A549 (cell line): ENCODE measurements at regions not wholly inside any gene's neighbourhood (a gene's known extent, or its start where the extent isn't known, plus 50 kb on each side); places are given as distances from the start of the nearest gene placed in this dataset.

ENCODE experiments used
- ATAC-seq, 2 experiments: fragments of 200-7000 bp in 1 of 2; fragments of >200 bp in 1 of 2; cut with Nextera tagmentation in 1 of 2; cut with Tn5 transposase in 1 of 2; 3 replicates each; pipeline versions ENCODE4 v1.8.0 to v1.9.1; 2018 to 2020; ENCODE audit warnings: mild to moderate bottlenecking in 1 of 2, moderate library complexity in 1 of 2
- CTCF ChIA-PET: fragments of 300-600 bp; sonication (Branson Sonifier 250); formaldehyde crosslinking; extraction: SDS; loops from one replicate; lab custom pipeline; 2021; ENCODE audit warnings: antibody characterized with exemption, inconsistent platforms; lab: Yijun Ruan, JAX
- POLR2A ChIA-PET: fragments of 350-600 bp; formaldehyde crosslinking; extraction: SDS; loops from one replicate; lab custom pipeline; 2021; ENCODE audit warnings: antibody characterized with exemption, inconsistent platforms; lab: Yijun Ruan, JAX
- DNase-seq, 2 experiments: peaks; one replicate each; pipeline versions ENCODE4 v3.0.0 to v3.0.0-alpha.2; 2011 to 2016; ENCODE audit warnings: low read depth in 1 of 2, low spot score in 1 of 2
- FAIRE-seq: peaks from 2 replicates; lab custom pipeline; 2011; peaks lifted over from hg19 to GRCh38; lab: Jason Lieb, UNC
- H3K27ac ChIP-seq, 2 experiments: fragments of >200 bp; sonication (Bioruptor Twin); formaldehyde crosslinking; 3 replicates each; pipeline ENCODE4 v1.5.1; 2016 to 2017
- H3K4me1 ChIP-seq: fragments of >200 bp; sonication (Bioruptor Twin); formaldehyde crosslinking; 3 replicates; pipeline ENCODE4 v1.6.1; 2016
- H3K4me2 ChIP-seq: fragments of >200 bp; sonication (Bioruptor Twin); formaldehyde crosslinking; 3 replicates; pipeline ENCODE4 v1.6.1; 2016
- H3K4me3 ChIP-seq: fragments of >200 bp; sonication (Bioruptor Twin); formaldehyde crosslinking; 3 replicates; pipeline ENCODE4 v1.5.1; 2016
- H3K9me3 ChIP-seq: fragments of >200 bp; sonication (Bioruptor Twin); formaldehyde crosslinking; 3 replicates; pipeline ENCODE4 v1.6.1; 2016
- CBX8 ChIP-seq: fragments of 200-600 bp; sonication (generic); IDR thresholded peaks from 2 replicates; pipeline ENCODE4 v1.6.1; 2016
- EHF ChIP-seq: fragments of 250-450 bp; sonication (Bioruptor Pico); IDR thresholded peaks from 2 replicates; pipeline ENCODE4 v1.5.0; 2020; ENCODE audit warnings: mild to moderate bottlenecking
- ESRRA ChIP-seq: fragments of 150-350 bp; IDR thresholded peaks from 2 replicates; pipeline ENCODE4 v1.6.1; 2014; ENCODE audit warnings: mild to moderate bottlenecking, low read length, borderline replicate concordance
- FOSB ChIP-seq: fragments of 250-450 bp; sonication (Bioruptor Pico); IDR thresholded peaks from 2 replicates; pipeline ENCODE4 v1.5.0; 2020; ENCODE audit warnings: mild to moderate bottlenecking, moderate library complexity
- FOXS1 ChIP-seq: fragments of 250-450 bp; sonication (Bioruptor Pico); IDR thresholded peaks from 2 replicates; pipeline ENCODE4 v1.5.0; 2020; ENCODE audit warnings: mild to moderate bottlenecking, moderate library complexity
- HDAC2 ChIP-seq: fragments of 200-600 bp; sonication (generic); IDR thresholded peaks from 2 replicates; pipeline ENCODE4 v1.6.1; 2016
- HOXB13 ChIP-seq: fragments of 250-450 bp; sonication (Bioruptor Pico); IDR thresholded peaks from 2 replicates; pipeline ENCODE4 v1.5.0; 2020; ENCODE audit warnings: low read depth, mild to moderate bottlenecking, moderate library complexity
- MAFK ChIP-seq: fragments of 450-650 bp; IDR thresholded peaks from 2 replicates; pipeline ENCODE4 v1.6.1; 2014; ENCODE audit not compliant: partially characterized antibody
- MAZ ChIP-seq: fragments of 150-350 bp; IDR thresholded peaks from 2 replicates; pipeline ENCODE4 v1.6.1; 2014; ENCODE audit warnings: antibody characterized with exemption, low read depth, low read length, borderline replicate concordance
- NR3C1 ChIP-seq: fragments of >200 bp; sonication (Bioruptor Twin); formaldehyde crosslinking; IDR thresholded peaks from 3 replicates; pipeline ENCODE4 v1.6.1; 2017
- PHF8 ChIP-seq: fragments of 200-600 bp; sonication (generic); IDR thresholded peaks from 2 replicates; pipeline ENCODE4 v1.6.1; 2016; ENCODE audit warnings: low read depth, mild to moderate bottlenecking, antibody characterized with exemption, moderate library complexity, borderline replicate concordance
- POLR2A ChIP-seq: IDR thresholded peaks from 2 replicates; pipeline ENCODE4 v1.6.1; 2012; ENCODE audit warnings: mild to moderate bottlenecking, low read length
- RCOR1 ChIP-seq: fragments of 150-350 bp; IDR thresholded peaks from 2 replicates; pipeline ENCODE4 v1.6.1; 2014; ENCODE audit warnings: antibody characterized with exemption, low read length, low read depth
- SMC3 ChIP-seq: fragments of >200 bp; sonication (Bioruptor Twin); formaldehyde crosslinking; IDR thresholded peaks from 3 replicates; pipeline ENCODE4 v1.6.1; 2018; ENCODE audit warnings: inconsistent platforms
- ZC3H11A ChIP-seq: fragments of 450-650 bp; IDR thresholded peaks from 2 replicates; pipeline ENCODE4 v1.6.1; 2014; ENCODE audit warnings: antibody characterized with exemption, mild to moderate bottlenecking
- ZFP36 ChIP-seq: fragments of 450-650 bp; IDR thresholded peaks from 2 replicates; pipeline ENCODE4 v1.6.1; 2014; ENCODE audit warnings: borderline replicate concordance; ENCODE audit not compliant: partially characterized antibody
- WGBS: methylation state at CpG from one replicate; pipeline ENCODE4 v1.1.6; 2017; ENCODE audit errors: missing lambda C conversion rate; 5-methylcytosine and 5-hydroxymethylcytosine counted together
- TF ChIP-seq, protein P1 (sequence below): fragments of >200 bp; sonication (Bioruptor Twin); formaldehyde crosslinking; IDR thresholded peaks from 3 replicates; pipeline ENCODE4 v1.5.1; 2016
- TF ChIP-seq, protein P2 (sequence below): IDR thresholded peaks from 2 replicates; pipeline ENCODE4 v1.6.1; 2012; ENCODE audit warnings: low read depth, borderline replicate concordance
- TF ChIP-seq, protein P3 (sequence below): fragments of 250-450 bp; sonication (Bioruptor Pico); IDR thresholded peaks from 2 replicates; pipeline ENCODE4 v1.5.0; 2020; ENCODE audit warnings: low read depth, mild to moderate bottlenecking, moderate library complexity

DNA sequence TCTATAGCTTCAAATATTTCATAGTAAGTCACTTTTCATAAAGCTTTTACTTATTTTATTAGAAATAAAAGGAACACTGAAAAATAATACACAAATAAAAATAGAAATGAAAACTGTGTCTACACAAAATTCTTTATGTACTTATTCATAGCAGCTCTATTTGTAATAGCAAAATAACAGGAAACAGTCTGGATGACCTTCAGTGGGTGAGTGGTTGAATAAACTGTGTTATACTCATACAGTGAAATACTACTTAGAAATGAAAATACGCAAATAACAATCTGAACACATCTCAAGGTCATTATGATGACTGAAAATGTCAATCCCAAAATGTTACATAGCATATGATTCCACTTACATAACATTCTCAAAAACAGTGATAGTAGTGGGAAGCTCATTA is 138.7 kb upstream of the PCLO start:
- no peaks in the 10 kb centered on the region for H3K9me3 ChIP-seq
- no peak overlapping the region for H3K4me2 ChIP-seq
- no peak overlapping the region for H3K27ac ChIP-seq
- WGBS, result 70% methylated on average over 1 of the region's 1 CpG
- CTCF ChIA-PET, result no interaction called here
- DNase-seq (peak in 1 of 2 experiments; percentile 6), ATAC-seq (no peak), FAIRE-seq (no peak)
- no peaks in the 10 kb centered on the region for H3K4me1 ChIP-seq
- POLR2A ChIA-PET, result no interaction called here
- H3K4me3 ChIP-seq, result no peak overlapping the region
- TF ChIP-seq HDAC2, result no peak
- TF ChIP-seq PHF8, result no peak
- TF ChIP-seq ZFP36, result no peak
- no peak for TF ChIP-seq NR3C1
- TF ChIP-seq EHF (CRISPR knock-in tag), result no peak
- TF ChIP-seq ESRRA, result no peak
- TF ChIP-seq, protein P1, sequence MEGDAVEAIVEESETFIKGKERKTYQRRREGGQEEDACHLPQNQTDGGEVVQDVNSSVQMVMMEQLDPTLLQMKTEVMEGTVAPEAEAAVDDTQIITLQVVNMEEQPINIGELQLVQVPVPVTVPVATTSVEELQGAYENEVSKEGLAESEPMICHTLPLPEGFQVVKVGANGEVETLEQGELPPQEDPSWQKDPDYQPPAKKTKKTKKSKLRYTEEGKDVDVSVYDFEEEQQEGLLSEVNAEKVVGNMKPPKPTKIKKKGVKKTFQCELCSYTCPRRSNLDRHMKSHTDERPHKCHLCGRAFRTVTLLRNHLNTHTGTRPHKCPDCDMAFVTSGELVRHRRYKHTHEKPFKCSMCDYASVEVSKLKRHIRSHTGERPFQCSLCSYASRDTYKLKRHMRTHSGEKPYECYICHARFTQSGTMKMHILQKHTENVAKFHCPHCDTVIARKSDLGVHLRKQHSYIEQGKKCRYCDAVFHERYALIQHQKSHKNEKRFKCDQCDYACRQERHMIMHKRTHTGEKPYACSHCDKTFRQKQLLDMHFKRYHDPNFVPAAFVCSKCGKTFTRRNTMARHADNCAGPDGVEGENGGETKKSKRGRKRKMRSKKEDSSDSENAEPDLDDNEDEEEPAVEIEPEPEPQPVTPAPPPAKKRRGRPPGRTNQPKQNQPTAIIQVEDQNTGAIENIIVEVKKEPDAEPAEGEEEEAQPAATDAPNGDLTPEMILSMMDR, result no peak
- no peak for TF ChIP-seq MAZ
- TF ChIP-seq RCOR1, result no peak
- TF ChIP-seq MAFK, result no peak
- TF ChIP-seq, protein P2, sequence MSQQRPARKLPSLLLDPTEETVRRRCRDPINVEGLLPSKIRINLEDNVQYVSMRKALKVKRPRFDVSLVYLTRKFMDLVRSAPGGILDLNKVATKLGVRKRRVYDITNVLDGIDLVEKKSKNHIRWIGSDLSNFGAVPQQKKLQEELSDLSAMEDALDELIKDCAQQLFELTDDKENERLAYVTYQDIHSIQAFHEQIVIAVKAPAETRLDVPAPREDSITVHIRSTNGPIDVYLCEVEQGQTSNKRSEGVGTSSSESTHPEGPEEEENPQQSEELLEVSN, result no peak
- TF ChIP-seq FOXS1 (CRISPR knock-in tag), result no peak

DNA sequence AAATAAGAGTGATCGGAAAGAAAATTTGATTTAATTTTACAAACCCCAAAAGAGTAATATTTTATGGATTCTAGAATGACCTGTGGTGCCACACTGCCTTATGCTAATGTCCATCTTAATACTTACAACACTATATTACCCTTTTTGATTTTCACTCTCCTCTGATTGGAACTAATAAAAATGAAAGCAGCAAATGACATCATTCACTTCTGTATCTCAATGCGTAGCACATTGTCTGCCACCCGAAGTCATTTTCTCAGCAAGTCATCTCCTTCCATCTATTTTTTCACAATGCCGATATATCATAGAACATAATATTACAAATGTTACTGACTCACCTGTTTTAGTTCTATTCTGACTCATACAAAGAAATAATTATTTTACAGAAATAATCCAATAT is 127.5 kb upstream of the PCLO start:
- Histone ChIP-seq H3K4me3 (no peak overlapping the region), H3K27ac (no peak overlapping the region), H3K4me1 (no peaks in the 10 kb centered on the region), H3K9me3 (no peaks in the 10 kb centered on the region), H3K4me2 (no peak overlapping the region)
- ATAC-seq (no peak), DNase-seq (no peak), FAIRE-seq (no peak)
- ChIA-PET CTCF (interaction anchor here (1.5 kb wide), 1 partner anchor 19 kb away, joined by 3 read pairs; no protein-coding TSS in a partner anchor), POLR2A (no interaction called here)
- 88% methylated on average over 4 of the region's 4 CpGs for WGBS
- TF ChIP-seq, protein P3, sequence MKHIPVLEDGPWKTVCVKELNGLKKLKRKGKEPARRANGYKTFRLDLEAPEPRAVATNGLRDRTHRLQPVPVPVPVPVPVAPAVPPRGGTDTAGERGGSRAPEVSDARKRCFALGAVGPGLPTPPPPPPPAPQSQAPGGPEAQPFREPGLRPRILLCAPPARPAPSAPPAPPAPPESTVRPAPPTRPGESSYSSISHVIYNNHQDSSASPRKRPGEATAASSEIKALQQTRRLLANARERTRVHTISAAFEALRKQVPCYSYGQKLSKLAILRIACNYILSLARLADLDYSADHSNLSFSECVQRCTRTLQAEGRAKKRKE (CRISPR knock-in tag), result no peak
- TF ChIP-seq HOXB13 (CRISPR knock-in tag) (no peak), ZC3H11A (no peak), FOSB (no peak), FOXS1 (CRISPR knock-in tag) (no peak), POLR2A (no peak), SMC3 (no peak)

DNA sequence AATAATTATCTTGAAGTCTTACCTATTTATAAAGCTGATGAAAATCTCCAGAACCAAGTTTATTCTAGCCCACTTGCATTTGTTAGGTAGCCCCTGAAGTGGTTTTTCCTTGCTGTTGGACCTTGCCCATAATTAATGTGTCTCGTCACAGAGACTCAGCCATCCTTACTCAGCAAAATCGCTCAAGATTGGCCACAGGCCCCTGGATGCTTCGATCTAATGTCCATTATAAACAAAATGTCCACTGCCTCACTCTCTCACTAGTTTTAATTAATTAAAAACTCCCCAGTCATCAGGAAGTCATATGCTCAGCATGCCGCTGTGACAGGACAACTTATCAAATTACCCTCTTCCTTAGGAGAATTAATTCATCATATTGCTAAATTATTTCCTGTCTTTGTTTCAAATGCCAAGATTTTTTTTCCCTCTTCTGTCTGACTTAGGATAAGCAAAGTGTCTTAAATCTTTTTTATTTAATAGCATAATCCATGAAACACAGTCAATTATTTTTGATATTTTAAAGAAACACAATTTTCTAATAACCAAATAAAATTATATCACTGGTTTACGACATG is 126.8 kb upstream of the PCLO start:
- no peak for FAIRE-seq
- Histone ChIP-seq H3K4me1 (no peaks in the 10 kb centered on the region), H3K9me3 (no peaks in the 10 kb centered on the region), H3K4me3 (no peak overlapping the region), H3K27ac (no peak overlapping the region), H3K4me2 (no peak overlapping the region)
- DNase-seq, result no peak
- no peak for ATAC-seq
- CTCF ChIA-PET, result interaction anchor here (1.5 kb wide), 1 partner anchor 19 kb away, joined by 3 read pairs; no protein-coding TSS in a partner anchor
- WGBS, result 34% methylated on average over 5 of the region's 5 CpGs
- POLR2A ChIA-PET, result no interaction called here
- TF ChIP-seq CBX8, result no peak
- TF ChIP-seq MAFK, result peak; percentile 34
